ENCODE measurements at regions not wholly inside any gene's neighbourhood (a gene's known extent, or its start where the extent isn't known, plus 50 kb on each side); places are given as distances from the start of the nearest gene placed in this dataset.

DNA sequence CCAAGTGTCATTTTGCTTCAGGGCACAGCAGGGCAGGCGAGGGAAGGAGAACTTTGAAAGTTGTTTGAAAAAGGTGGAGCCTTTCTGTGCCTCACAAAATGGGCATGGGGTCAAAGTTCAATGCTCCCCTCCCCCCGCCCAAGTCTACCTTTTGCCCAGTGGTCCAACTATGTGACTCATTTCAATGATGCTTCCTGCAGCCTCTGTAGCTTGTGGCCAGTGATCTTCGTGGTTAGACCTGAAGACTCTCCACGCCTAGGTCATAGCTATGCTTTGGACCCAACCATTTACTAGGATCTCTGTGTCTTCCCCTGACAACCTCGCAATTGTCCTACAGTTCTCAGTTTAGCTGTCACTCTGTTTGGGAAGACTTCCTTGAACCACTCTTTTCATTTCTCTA, 280.3 kb upstream of the GJB5 start:
- Histone ChIP-seq H3K79me2 (ENCODE audit: insufficient read depth, low read length) (no peaks in the 10 kb centered on the region), H3K27ac (ENCODE audit: low read depth, low read length) (no peak overlapping the region), H2AFZ (ENCODE audit: low read depth, low read length, poor library complexity, severe bottlenecking) (no peak overlapping the region), H3K9me3 (ENCODE audit: control insufficient read depth in 1 of 2, insufficient read depth in 1 of 2, low read depth in 1 of 2, low read length in 2 of 2) (no peaks in the 10 kb centered on the region), H3K36me3 (ENCODE audit: control insufficient read depth in 1 of 2, insufficient read depth in 2 of 2, low read length in 2 of 2) (no peaks in the 10 kb centered on the region), H3K4me3 (replicated peaks in 1 of 2; ENCODE audit: low read depth in 1 of 2, low read length in 2 of 2) (no peak overlapping the region), H3K9ac (ENCODE audit: low read length) (no peak overlapping the region), H3K4me1 (ENCODE audit: control insufficient read depth in 1 of 2, insufficient read depth in 2 of 2, low read length in 2 of 2) (no peaks in the 10 kb centered on the region), H3K4me2 (ENCODE audit: low read length) (no peak overlapping the region), H3K9me2 (ENCODE audit: insufficient read depth) (no peaks in the 10 kb centered on the region), H3K27me3 (ENCODE audit: insufficient read depth, low read length) (peaks cover 24% of the 10 kb centered on the region), H4K20me1 (ENCODE audit: insufficient read depth) (no peaks in the 10 kb centered on the region)
- RAD21 ChIA-PET (ENCODE audit: low non-redundant PET in 1 of 2, low total read pairs in 2 of 2, uncharacterized antibody in 2 of 2, unreplicated experiment in 2 of 2): no interaction called here
- ATAC-seq (no peak), DNase-seq (ENCODE audit: low read depth, low spot score) (no peak)
- CTCF ChIA-PET: no interaction called here
- intact Hi-C loops (cut with micrococcal nuclease): no loop called here
- TF ChIP-seq TCF7L2 (IDR thresholded peaks at IDR 0.05; ENCODE audit: borderline replicate concordance, extremely low read depth, insufficient read depth, insufficient read length) (no peak), SIN3A (IDR thresholded peaks at IDR 0.05; ENCODE audit: low read depth) (no peak)
- POLR2A ChIA-PET: no interaction called here
- BruUV-seq (replicated peaks): no TSS peak

DNA sequence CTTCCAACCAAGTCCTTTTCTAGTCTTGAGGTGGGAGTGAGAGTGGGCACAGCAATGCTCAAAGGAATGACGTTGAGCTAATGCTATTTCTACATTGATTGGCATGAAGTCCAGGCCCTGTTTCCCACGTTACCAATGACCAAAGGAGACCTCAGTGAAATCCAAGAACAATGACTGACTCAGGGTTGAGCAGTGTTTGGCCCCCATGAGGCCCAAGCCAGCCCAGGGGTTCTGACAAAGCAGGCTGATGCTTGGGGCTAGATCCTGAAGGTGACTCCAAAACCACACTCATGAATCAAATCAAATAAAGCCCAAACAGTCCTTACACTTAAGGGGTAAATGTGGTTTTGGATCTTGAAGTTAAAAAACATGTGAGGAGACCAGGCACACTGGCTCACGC, 278.5 kb upstream of the GJB5 start:
- H3K4me1 ChIP-seq (ENCODE audit: control insufficient read depth in 1 of 2, insufficient read depth in 2 of 2, low read length in 2 of 2): no peaks in the 10 kb centered on the region
- H3K9me3 ChIP-seq (ENCODE audit: control insufficient read depth in 1 of 2, insufficient read depth in 1 of 2, low read depth in 1 of 2, low read length in 2 of 2): no peaks in the 10 kb centered on the region
- ChIA-PET CTCF (no interaction called here), POLR2A (no interaction called here), RAD21 (ENCODE audit: low non-redundant PET in 1 of 2, low total read pairs in 2 of 2, uncharacterized antibody in 2 of 2, unreplicated experiment in 2 of 2) (no interaction called here)
- intact Hi-C loops (cut with micrococcal nuclease): no loop called here
- no peak overlapping the region for H2AFZ ChIP-seq (ENCODE audit: low read depth, low read length, poor library complexity, severe bottlenecking)
- no peak overlapping the region for H3K27ac ChIP-seq (ENCODE audit: low read depth, low read length)
- no peak overlapping the region for H3K4me3 ChIP-seq (replicated peaks in 1 of 2; ENCODE audit: low read depth in 1 of 2, low read length in 2 of 2)
- no peaks in the 10 kb centered on the region for H3K9me2 ChIP-seq (ENCODE audit: insufficient read depth)
- no peaks in the 10 kb centered on the region for H3K79me2 ChIP-seq (ENCODE audit: insufficient read depth, low read length)
- no peak overlapping the region for H3K9ac ChIP-seq (ENCODE audit: low read length)
- peaks cover 11% of the 10 kb centered on the region; the same call in 1 of the 2 replicates for H3K27me3 ChIP-seq (ENCODE audit: insufficient read depth, low read length)
- no peak for DNase-seq (ENCODE audit: low read depth, low spot score)
- H3K36me3 ChIP-seq (ENCODE audit: control insufficient read depth in 1 of 2, insufficient read depth in 2 of 2, low read length in 2 of 2): no peaks in the 10 kb centered on the region
- no TSS peak for BruUV-seq (replicated peaks)
- no peak overlapping the region for H3K4me2 ChIP-seq (ENCODE audit: low read length)
- H4K20me1 ChIP-seq (ENCODE audit: insufficient read depth): no peaks in the 10 kb centered on the region
- ATAC-seq: no peak
- TF ChIP-seq ZNF274 (IDR thresholded peaks at IDR 0.05; ENCODE audit: low read depth, low read length) (no peak), SRF (IDR thresholded peaks at IDR 0.05; ENCODE audit: low read depth) (no peak), SP1 (IDR thresholded peaks at IDR 0.05; ENCODE audit: low read depth) (no peak), JUND (IDR thresholded peaks at IDR 0.05) (no peak), EGR1 (IDR thresholded peaks at IDR 0.05; ENCODE audit: low read depth) (no peak), CTCF (IDR thresholded peaks at IDR 0.05 in 2 of 3, conservative IDR thresholded peaks at IDR 0.05 in 1 of 3; ENCODE audit: borderline replicate concordance in 1 of 3, insufficient read depth in 1 of 3, low read depth in 2 of 3, low read length in 2 of 3) (no peak), ZBTB33 (IDR thresholded peaks at IDR 0.05; ENCODE audit: extremely low read depth, insufficient replicate concordance, low read length) (no peak), POLR2A (IDR thresholded peaks at IDR 0.05; ENCODE audit: borderline replicate concordance, extremely low read depth, insufficient read depth, insufficient read length) (no peak), ZFX (IDR thresholded peaks at IDR 0.05) (no peak), TCF7L2 (IDR thresholded peaks at IDR 0.05; ENCODE audit: borderline replicate concordance, extremely low read depth, insufficient read depth, insufficient read length) (no peak), ELF1 (IDR thresholded peaks at IDR 0.05; ENCODE audit: borderline replicate concordance, low read depth) (no peak), POLR2AphosphoS5 (IDR thresholded peaks at IDR 0.05; ENCODE audit: low read depth, low read length) (no peak), CBX3 (IDR thresholded peaks at IDR 0.05; ENCODE audit: low read depth) (no peak)
- TF ChIP-seq, protein P1, sequence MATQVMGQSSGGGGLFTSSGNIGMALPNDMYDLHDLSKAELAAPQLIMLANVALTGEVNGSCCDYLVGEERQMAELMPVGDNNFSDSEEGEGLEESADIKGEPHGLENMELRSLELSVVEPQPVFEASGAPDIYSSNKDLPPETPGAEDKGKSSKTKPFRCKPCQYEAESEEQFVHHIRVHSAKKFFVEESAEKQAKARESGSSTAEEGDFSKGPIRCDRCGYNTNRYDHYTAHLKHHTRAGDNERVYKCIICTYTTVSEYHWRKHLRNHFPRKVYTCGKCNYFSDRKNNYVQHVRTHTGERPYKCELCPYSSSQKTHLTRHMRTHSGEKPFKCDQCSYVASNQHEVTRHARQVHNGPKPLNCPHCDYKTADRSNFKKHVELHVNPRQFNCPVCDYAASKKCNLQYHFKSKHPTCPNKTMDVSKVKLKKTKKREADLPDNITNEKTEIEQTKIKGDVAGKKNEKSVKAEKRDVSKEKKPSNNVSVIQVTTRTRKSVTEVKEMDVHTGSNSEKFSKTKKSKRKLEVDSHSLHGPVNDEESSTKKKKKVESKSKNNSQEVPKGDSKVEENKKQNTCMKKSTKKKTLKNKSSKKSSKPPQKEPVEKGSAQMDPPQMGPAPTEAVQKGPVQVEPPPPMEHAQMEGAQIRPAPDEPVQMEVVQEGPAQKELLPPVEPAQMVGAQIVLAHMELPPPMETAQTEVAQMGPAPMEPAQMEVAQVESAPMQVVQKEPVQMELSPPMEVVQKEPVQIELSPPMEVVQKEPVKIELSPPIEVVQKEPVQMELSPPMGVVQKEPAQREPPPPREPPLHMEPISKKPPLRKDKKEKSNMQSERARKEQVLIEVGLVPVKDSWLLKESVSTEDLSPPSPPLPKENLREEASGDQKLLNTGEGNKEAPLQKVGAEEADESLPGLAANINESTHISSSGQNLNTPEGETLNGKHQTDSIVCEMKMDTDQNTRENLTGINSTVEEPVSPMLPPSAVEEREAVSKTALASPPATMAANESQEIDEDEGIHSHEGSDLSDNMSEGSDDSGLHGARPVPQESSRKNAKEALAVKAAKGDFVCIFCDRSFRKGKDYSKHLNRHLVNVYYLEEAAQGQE (IDR thresholded peaks at IDR 0.05; ENCODE audit: low read depth): no peak

All from HCT116 (cell line).